Endodermal cell (in vitro differentiated cells): ENCODE measurements at regions not wholly inside any gene's neighbourhood (a gene's known extent, or its start where the extent isn't known, plus 50 kb on each side); places are given as distances from the start of the nearest gene placed in this dataset.
"Not testable (repeated sequence)": the region's sequence is repeated elsewhere in the genome, so short reads cannot be mapped to it uniquely, and the experiment has no call there.

Experiments
- DNase-seq: peaks from one replicate; pipeline ENCODE4 v3.0.0-alpha.2; 2017
- H3K27ac ChIP-seq: 2 replicates; pipeline ENCODE4 v1.5.1; 2013; ENCODE audit warnings: mild to moderate bottlenecking, low read depth, low read length, moderate library complexity
- H3K27me3 ChIP-seq: 2 replicates; pipeline ENCODE4 v1.6.1; 2013; ENCODE audit warnings: mild to moderate bottlenecking, low read length, moderate library complexity; ENCODE audit not compliant: insufficient read depth, control insufficient read depth, poor library complexity, severe bottlenecking
- H3K36me3 ChIP-seq: 2 replicates; pipeline ENCODE4 v1.7.0; 2013; ENCODE audit warnings: mild to moderate bottlenecking, low read length, moderate library complexity; ENCODE audit not compliant: control insufficient read depth, insufficient read depth
- H3K4me1 ChIP-seq: one replicate; pipeline ENCODE4 v1.7.0; 2013; ENCODE audit warnings: low read length; ENCODE audit not compliant: control insufficient read depth, insufficient read depth
- H3K4me3 ChIP-seq: 2 replicates; pipeline ENCODE4 v1.5.1; 2013; ENCODE audit warnings: mild to moderate bottlenecking, low read length, moderate library complexity
- H3K9ac ChIP-seq: 2 replicates; pipeline ENCODE4 v1.6.1; 2013; ENCODE audit warnings: mild to moderate bottlenecking, low read length, moderate library complexity; ENCODE audit not compliant: poor library complexity, severe bottlenecking; ENCODE audit errors: extremely low read depth
- H3K9me3 ChIP-seq: 2 replicates; pipeline ENCODE4 v1.6.1; 2013; ENCODE audit warnings: mild to moderate bottlenecking, low read length, moderate library complexity; ENCODE audit not compliant: control insufficient read depth
- H3K27ac Mint-ChIP-seq: 2 replicates; pipeline ENCODE4 v1.8.0; 2020; ENCODE audit warnings: mixed read lengths
- H3K27me3 Mint-ChIP-seq: 2 replicates; pipeline ENCODE4 v1.8.0; 2021; ENCODE audit warnings: mild to moderate bottlenecking, mixed read lengths; ENCODE audit not compliant: insufficient read depth
- H3K36me3 Mint-ChIP-seq: 2 replicates; pipeline ENCODE4 v1.8.0; 2020; ENCODE audit warnings: low read depth, mixed read lengths
- H3K4me1 Mint-ChIP-seq: 2 replicates; pipeline ENCODE4 v1.8.0; 2020; ENCODE audit warnings: mixed read lengths
- H3K4me3 Mint-ChIP-seq: 2 replicates; pipeline ENCODE4 v1.8.0; 2020; ENCODE audit warnings: mild to moderate bottlenecking, moderate library complexity, mixed read lengths
- H3K9me3 Mint-ChIP-seq: 2 replicates; pipeline ENCODE4 v1.8.0; 2020; ENCODE audit warnings: mild to moderate bottlenecking, mixed read lengths
- CTCF ChIP-seq: fragments of 200-600 bp; sonication (generic); conservative IDR thresholded peaks from 2 replicates; pipeline ENCODE4 v1.5.0; 2021; ENCODE audit warnings: antibody characterized with exemption, mild to moderate bottlenecking
- WGBS, 2 experiments: methylation state at CpG; one replicate each; pipeline versions ENCODE4 v1.1.5 to v1.1.7; 2013; ENCODE audit warnings: missing lambda C conversion rate in 2 of 2, mixed read lengths in 1 of 2; ENCODE audit not compliant: insufficient coverage in 1 of 2, insufficient read length in 1 of 2; 5-methylcytosine and 5-hydroxymethylcytosine counted together

GRCh38 chrX:69055193-69055592 lies 110.1 kb downstream of the PJA1 start:
- Histone ChIP-seq H3K27me3 (no peaks in the 10 kb centered on the region), H3K4me3 (no peak overlapping the region), H3K9me3 (no peaks in the 10 kb centered on the region), H3K36me3 (no peaks in the 10 kb centered on the region), H3K9ac (no peak overlapping the region), H3K4me1 (no peaks in the 10 kb centered on the region), H3K27ac (no peak overlapping the region)
- Mint-ChIP-seq H3K4me1 (no peaks in the 10 kb centered on the region), H3K27ac (no peak overlapping the region), H3K4me3 (no peak overlapping the region), H3K9me3 (peaks cover 26% of the 10 kb centered on the region), H3K36me3 (no peaks in the 10 kb centered on the region), H3K27me3 (no peaks in the 10 kb centered on the region)
- WGBS, 2 experiments = 92% methylated on average over 3 of the region's 3 CpGs; no CpG with 5 or more reads in 1 of the 2 experiments
- no peak for TF ChIP-seq CTCF
- peak; percentile 3 for DNase-seq

- not testable (repeated sequence) for H3K27ac ChIP-seq, H3K27ac Mint-ChIP-seq, H3K4me3 ChIP-seq, H3K27me3 Mint-ChIP-seq, H3K4me1 Mint-ChIP-seq, DNase-seq, H3K36me3 Mint-ChIP-seq, H3K9me3 ChIP-seq, H3K9ac ChIP-seq, H3K36me3 ChIP-seq, H3K4me1 ChIP-seq, H3K27me3 ChIP-seq, H3K4me3 Mint-ChIP-seq
- WGBS, 2 experiments = 67 to 91% methylated on average over 1 to 2 of the region's 3 CpGs
- H3K9me3 Mint-ChIP-seq = peaks cover 23% of the 10 kb centered on the region
These were observed 110.8 kb downstream of the PJA1 start for GRCh38 chrX:69054497-69054896.

- H3K36me3 ChIP-seq = no peaks in the 10 kb centered on the region
These were observed 113.4 kb downstream of the PJA1 start for GRCh38 chrX:69051901-69052300.

More at GRCh38 chrX:69051901-69052300, 113.4 kb downstream of the PJA1 start:
- Histone ChIP-seq H3K9me3 (no peaks in the 10 kb centered on the region), H3K27ac (no peak overlapping the region), H3K9ac (no peak overlapping the region), H3K4me1 (no peaks in the 10 kb centered on the region), H3K4me3 (no peak overlapping the region), H3K27me3 (no peaks in the 10 kb centered on the region)
- no peak for TF ChIP-seq CTCF
- 87% methylated on average over 3 of the region's 3 CpGs for WGBS, 2 experiments
- Mint-ChIP-seq H3K36me3 (no peaks in the 10 kb centered on the region), H3K4me3 (no peak overlapping the region), H3K4me1 (no peaks in the 10 kb centered on the region), H3K27me3 (no peaks in the 10 kb centered on the region), H3K27ac (no peak overlapping the region), H3K9me3 (peaks cover 29% of the 10 kb centered on the region)
- DNase-seq = no peak
